Left ventricle myocardium superior (tissue), 1 donor: ENCODE measurements at regions not wholly inside any gene's neighbourhood (a gene's known extent, or its start where the extent isn't known, plus 50 kb on each side); places are given as distances from the start of the nearest gene placed in this dataset.
"Not testable (repeated sequence)": the region's sequence is repeated elsewhere in the genome, so short reads cannot be mapped to it uniquely, and the experiment has no call there.

Source experiments
- ATAC-seq: fragments of 200-7000 bp; cut with Tn5 transposase; one replicate; pipeline ENCODE4 v1.9.1; 2020; ENCODE audit warnings: mild to moderate bottlenecking, moderate library complexity
- DNase-seq: peaks from one replicate; pipeline ENCODE4 v3.0.0-alpha.2; 2020
- intact Hi-C: fragments of 100-400 bp; cut with micrococcal nuclease; formaldehyde crosslinking; loops from one replicate; pipeline ENCODE4 v1.11.0; 2022
- donor health status: DM: no; HTN: yes; CAD: no; lungs with severe emphysema.

GRCh38 chr18:42509750-42510415 is 554.8 kb downstream of the PIK3C3 start:
- DNase-seq: no peak
- intact Hi-C loops: no loop called here
- no peak for ATAC-seq

- intact Hi-C loops: no loop called here
- no peak for ATAC-seq
- no peak for DNase-seq
Measured at GRCh38 chr18:42510540-42510939, 555.5 kb downstream of the PIK3C3 start.

GRCh38 chr18:42513441-42513840 is 558.4 kb downstream of the PIK3C3 start:
- ATAC-seq (no peak), DNase-seq (no peak)
- intact Hi-C loops: no loop called here

DNA sequence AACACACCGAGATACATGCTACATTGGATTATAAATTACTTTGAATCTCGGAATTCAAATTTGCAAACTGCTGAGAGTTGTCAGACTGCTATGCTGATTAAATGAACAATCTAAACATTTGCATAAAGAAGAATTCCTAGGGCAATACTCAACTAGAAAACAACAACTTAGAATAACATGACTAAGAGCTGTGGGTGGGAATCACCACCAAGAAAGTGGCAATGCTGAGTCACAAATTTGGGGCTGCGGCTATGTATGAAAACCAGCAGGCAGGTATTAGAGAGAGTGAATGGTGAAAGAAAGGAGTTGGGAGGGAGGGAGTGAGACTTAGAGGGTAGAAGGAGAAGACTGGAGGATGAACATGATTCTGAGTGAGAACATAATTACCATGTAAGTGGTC is 559.5 kb downstream of the PIK3C3 start:
- ATAC-seq: no peak

GRCh38 chr18:42517896-42518295 is 562.9 kb downstream of the PIK3C3 start:
- intact Hi-C loops: no loop called here
- DNase-seq: no peak
- ATAC-seq: no peak

More for the DNA sequence above, 559.5 kb downstream of the PIK3C3 start:
- no peak for DNase-seq
- intact Hi-C loops: no loop called here

DNA sequence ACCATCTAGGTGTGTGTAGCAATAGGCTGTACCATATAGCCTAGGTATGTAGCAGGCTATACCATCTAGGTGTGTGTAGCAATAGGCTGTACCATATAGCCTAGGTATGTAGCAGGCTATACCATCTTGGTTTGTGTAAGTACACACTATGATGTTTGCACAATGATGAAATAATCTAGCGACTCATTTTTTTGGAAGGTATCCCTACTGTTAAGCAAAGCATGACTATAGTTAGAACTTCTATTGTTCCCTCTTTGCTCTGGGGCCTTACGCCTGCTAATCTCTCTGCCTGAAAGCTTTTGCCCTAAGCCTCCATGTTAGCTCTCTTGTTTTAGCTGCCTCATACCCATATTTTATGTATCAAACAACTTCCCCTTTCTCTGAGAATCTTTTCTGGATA is 563.3 kb downstream of the PIK3C3 start:
- ATAC-seq, intact Hi-C loops, DNase-seq: not testable (repeated sequence)

- DNase-seq (no peak), ATAC-seq (no peak)
- intact Hi-C loops: no loop called here
Measured at GRCh38 chr18:42520138-42520537, 565.1 kb downstream of the PIK3C3 start.

GRCh38 chr18:42525905-42526304 is 570.9 kb downstream of the PIK3C3 start:
- DNase-seq: no peak
- intact Hi-C loops: no loop called here
- ATAC-seq: no peak

DNA sequence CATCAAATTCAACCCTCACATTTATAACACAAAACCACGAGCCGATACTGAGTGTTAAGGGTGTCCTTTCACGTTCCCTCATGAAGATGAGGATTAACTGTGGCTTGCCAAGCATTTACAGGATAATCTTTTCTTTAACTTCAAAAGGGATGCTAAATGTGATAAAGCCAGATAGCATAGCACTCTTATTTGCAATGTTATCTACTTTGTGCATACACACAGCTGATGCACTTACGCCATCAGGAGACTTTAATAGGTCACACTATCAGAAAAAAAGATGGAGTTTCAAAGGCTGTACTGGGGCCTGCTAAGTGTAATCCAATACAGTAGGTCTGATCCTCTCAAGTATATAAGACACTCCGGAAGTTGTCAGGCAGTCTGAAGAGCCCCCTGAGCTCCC is 572.7 kb downstream of the PIK3C3 start:
- DNase-seq: no peak
- intact Hi-C loops: no loop called here
- no peak for ATAC-seq

DNA sequence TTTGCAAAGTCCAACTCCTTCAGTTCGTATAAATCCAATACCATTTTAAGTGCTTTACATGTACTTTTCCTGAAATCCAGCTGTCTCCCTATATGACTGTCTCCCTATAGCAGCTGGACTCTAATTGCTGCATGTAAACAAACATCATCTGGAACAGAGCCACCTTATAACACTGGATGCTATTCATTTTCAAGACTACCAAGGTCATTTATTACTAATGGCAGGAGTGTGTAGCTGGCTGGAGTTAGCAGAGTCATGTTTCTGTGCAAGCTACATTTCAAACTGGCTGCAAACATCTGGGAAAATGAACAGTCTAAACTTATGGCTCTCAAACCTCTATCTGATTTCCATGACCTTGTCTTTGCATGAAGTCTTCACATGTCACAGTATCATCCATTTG is 575.2 kb downstream of the PIK3C3 start:
- intact Hi-C loops: no loop called here
- ATAC-seq: no peak
- no peak for DNase-seq

DNA sequence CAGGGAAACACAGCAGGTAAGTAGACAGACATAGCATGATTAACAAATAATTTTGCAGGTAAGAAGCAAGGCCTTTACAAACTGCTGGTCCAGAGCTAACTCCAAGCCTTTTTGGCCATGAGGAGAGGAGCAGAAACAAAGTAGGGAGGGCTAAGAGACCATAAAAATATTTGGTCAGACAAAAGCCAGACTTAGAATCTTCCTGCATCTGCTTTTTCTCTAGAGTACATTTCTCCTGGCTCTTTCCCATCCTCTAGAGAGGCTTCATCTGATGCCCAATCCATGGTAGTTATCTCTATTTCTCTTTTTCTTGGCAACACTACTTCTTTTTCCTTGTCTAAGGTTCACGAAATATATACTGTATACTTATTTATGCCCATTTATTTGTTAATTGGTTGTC is 577.1 kb downstream of the PIK3C3 start:
- intact Hi-C loops: no loop called here
- no peak for ATAC-seq
- no peak for DNase-seq

DNA sequence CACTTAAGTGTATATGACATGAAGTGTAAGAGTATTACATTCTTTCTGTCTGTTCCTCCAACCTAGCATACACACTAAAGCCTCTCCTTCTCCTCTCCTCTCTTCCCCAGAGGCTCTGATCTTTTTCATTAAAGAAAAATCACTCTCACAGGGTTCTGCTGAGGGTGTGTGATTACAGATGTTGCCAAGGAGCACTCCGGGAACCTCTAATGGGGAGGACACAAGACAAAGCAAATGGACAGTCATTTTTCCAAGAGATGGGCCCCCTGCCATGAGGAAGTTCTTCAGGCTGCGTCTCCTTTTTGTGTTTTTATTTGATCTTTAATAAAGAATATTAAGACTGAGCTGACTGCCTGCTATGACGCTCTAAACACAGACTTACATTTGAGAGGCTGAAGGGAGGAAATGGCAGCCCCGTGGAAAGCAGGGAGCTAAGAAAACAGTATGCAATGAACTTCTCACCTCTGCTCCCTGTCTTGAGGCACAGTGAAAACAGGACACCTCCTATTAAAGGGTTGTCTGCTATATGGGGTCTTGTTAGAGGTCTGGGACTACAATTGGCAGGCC is 578.1 kb downstream of the PIK3C3 start:
- ATAC-seq (no peak), DNase-seq (no peak)
- intact Hi-C loops: no loop called here

GRCh38 chr18:42533616-42534015 is 578.6 kb downstream of the PIK3C3 start:
- no peak for DNase-seq
- ATAC-seq: no peak
- intact Hi-C loops: no loop called here

- intact Hi-C loops: no loop called here
- ATAC-seq: no peak
- no peak for DNase-seq
Measured at GRCh38 chr18:42534313-42534712, 579.3 kb downstream of the PIK3C3 start.

GRCh38 chr18:42536442-42536841 is 579.0 kb downstream of the RIT2 start:
- no peak for DNase-seq
- no peak for ATAC-seq
- intact Hi-C loops: no loop called here

DNA sequence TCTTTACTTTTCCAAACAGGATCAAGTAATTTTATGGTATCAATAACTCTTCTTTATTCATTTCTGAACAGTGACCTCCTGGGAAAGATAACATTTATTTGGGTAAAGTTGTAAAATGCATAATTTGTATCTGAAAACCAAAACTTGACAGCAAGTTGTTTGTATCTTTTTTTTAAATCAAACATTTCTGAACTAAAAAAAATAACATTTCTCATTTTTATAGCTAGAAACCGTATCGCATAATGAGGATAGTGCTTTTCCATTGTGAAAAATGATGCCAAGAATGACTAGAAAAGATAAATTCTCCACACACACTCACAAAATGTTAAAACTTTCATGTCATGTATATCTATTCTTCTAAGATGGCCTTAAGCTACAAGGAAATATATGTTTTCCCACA is 578.2 kb downstream of the RIT2 start:
- no peak for DNase-seq
- intact Hi-C loops: no loop called here
- ATAC-seq: no peak

GRCh38 chr18:42544901-42545300 is 570.6 kb downstream of the RIT2 start:
- intact Hi-C loops: no loop called here
- no peak for ATAC-seq
- DNase-seq: no peak

DNA sequence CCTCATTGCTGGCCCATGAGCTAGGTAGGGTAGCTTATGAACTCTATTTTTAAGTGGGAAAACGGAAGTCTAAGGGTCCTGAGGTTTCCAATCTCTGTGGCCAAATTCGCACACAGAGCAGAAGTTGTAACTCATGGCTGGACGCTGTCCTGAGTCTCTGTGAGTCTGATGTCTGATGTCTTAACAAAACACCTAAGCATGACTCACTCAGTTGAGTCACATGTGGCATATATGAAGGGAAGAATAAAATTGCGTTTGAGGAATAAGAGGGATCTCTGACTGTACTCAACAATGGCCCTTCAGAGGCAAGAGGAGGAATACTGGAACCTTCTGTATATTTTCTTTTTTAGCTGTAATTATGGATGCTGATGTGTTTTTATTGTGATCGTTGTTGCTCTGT is 569.7 kb downstream of the RIT2 start:
- intact Hi-C loops: no loop called here
- DNase-seq (no peak), ATAC-seq (no peak)

DNA sequence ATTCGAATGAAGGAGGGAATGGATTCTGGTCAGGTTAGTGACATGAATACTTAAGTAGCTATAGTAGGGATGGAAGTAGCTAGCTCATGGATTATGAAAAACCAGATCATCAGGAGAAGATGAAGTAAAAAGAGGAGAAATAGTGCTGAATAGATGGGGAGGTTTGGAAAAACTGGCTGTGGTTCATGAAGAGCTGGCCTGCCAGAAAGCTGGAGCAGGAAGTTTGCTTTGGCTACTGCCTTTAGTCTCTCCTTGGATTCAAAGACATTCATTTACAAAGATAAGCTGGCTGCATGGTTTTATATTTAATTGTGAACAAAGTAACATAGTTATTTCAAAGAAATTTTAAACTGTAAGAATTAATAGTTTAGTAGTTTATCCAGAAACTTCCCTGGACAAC is 567.0 kb downstream of the RIT2 start:
- intact Hi-C loops: no loop called here
- DNase-seq (peak; percentile 31), ATAC-seq (peak; percentile 48)

- ATAC-seq: no peak
- no peak for DNase-seq
- intact Hi-C loops: no loop called here
Measured at GRCh38 chr18:42549596-42549995, 565.9 kb downstream of the RIT2 start.

GRCh38 chr18:42552559-42552958 is 562.9 kb downstream of the RIT2 start:
- ATAC-seq, DNase-seq, intact Hi-C loops: not testable (repeated sequence)
